HG03354 (cell line): ENCODE measurements at regions not wholly inside any gene's neighbourhood (a gene's known extent, or its start where the extent isn't known, plus 50 kb on each side); places are given as distances from the start of the nearest gene placed in this dataset.

Experiments used
- ATAC-seq: cut with Tn5 transposase; IDR thresholded peaks from one replicate; pipeline ENCODE4 v1.9.1; 2021; ENCODE audit warnings: mild to moderate bottlenecking; ENCODE audit not compliant: unreplicated experiment, poor library complexity, severe bottlenecking

DNA sequence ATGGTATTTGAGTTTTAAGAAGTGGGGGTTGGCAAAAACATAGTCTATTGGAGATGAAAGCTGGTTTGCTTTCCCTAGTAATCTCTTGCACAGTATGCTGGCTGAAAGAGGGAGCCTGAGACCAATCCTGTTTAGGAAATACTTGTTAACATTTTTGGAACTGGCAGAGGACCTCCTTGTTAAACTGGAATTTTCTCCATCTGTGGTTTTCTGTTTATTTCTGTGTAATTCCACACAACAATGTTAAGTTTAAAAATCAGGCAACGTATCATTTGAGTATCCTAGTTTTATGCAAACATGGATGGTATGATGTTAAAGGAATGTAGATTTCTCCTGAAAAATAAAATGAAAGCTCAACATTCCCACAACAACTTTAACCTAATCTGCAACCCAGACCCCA, 536.0 kb upstream of the TBL1XR1 start:
- no peak for ATAC-seq

DNA sequence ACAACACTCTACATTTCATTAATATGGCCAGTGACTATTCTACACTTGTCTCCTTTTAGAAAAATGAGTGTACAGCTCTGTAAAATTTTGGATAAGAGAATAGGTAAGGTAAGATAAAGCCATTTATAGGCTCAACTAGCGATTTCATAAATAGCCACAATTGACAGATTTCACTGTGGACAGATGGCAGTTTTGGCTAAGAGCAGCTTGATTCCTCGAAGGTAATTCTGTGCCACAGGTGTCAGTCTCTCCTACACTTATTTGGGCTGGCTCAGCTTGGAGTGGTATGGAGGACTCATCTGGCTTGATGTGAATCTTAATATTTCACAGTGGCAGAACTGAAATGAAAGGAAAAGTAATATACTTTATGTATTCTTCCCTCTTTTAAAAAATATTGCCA, 536.7 kb upstream of the TBL1XR1 start:
- ATAC-seq, result no peak

DNA sequence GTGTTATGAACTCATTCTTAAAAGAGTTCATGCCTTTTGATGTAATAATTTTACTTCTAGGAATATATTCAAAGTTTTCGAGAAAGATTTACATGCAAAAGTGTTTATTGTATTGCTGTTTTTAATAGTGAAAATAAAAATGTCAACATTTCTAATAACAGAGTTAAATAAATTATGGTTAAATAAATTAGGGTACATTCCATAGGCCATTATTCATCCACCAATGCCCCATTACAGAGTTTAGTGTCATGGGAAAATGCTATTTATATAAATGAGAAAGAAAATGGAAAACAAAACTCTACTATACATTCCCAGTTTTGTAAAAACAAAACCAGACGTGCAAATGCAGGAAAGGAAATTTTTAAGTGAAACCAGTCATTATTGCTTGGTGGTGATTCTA, 538.1 kb upstream of the TBL1XR1 start:
- no peak for ATAC-seq

DNA sequence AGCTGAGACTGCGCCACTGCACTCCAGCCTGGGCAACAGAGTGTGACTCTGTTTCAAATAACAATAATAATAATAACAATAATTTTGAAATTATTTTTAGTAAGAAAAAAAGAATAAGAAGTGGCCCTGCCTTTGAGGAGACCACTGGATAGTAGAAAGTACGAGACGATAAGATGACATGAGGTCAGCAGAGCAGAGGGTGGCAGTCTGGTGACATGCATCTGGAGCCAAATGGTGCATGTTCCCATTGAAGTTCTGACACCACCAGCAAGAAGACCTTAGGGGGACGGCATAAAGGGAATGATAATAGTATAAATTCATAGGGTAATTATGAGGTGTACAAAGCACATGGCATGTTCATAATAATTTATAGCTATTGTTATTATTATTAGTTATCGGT, 542.2 kb upstream of the TBL1XR1 start:
- no peak for ATAC-seq

DNA sequence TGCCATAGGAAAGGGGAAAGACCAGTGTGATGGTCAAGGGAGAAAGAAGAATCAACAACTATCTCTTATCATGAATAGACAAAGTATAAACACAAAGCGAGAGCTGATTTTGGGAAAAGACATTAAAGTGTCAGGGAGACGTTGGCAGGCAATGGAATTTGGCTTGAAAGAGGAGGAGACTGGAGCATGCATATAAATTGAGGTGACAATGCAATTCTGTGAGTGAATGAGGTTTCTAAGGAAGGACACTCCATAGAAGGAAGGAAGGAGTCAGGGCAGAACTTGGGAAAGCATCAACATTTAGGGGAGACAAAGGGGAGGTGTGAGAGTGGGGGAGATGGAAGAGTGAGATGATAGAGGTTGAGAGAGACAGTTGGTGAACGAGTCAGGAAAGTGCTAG, 543.0 kb upstream of the TBL1XR1 start:
- no peak for ATAC-seq

DNA sequence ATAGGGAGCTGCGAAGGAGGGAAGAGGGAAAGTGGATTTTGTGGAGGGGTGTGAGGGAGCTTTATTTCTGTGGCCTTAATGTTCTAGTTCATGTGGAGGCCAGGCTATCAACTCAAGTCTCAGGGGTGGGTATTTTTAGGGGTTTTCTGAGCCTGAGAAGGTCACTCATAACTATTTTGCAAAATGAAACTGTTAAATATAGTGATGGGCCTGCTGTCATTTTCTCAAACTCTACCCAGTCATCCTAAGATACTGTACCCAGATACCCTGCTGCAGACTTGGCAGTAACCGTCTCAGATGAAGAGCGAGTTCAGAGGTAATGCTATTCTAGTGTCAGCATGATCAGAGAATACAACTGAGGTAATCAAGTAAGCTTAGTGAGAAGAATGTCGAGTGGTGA, 545.0 kb upstream of the TBL1XR1 start:
- peak; percentile 65 for ATAC-seq

DNA sequence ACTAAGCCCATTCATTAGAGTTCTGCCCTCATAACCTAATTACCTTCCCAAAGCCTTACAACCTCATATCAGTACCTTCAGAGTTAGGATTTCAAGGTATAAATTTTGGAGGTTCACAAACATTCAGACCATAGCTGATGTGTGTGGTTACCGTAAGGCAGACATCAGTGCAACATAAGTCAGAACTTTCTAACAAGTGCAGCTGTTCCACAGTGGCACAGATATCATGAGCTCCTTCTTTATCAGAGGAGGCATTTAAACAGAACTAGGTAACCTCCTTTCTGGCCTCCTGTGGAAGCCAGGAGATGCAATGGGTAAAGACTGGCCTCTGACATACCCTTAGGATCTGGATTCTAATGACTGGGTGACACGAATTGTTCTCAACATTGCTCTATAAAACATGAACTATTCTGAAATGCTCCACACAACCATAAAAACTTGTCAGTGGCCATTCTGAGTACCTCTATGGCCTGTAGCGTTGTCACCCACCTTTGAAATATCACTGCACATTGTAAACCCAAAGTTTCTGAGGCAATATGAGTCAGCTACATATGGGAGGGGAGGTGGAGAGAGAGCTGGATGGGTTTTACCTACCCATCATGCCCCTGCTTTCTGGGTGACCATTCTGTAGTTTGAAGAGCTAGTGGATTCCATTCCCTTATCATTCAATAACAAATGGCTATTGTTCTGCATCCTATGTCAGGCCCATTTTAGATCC, 546.0 kb upstream of the TBL1XR1 start:
- ATAC-seq, result no peak

DNA sequence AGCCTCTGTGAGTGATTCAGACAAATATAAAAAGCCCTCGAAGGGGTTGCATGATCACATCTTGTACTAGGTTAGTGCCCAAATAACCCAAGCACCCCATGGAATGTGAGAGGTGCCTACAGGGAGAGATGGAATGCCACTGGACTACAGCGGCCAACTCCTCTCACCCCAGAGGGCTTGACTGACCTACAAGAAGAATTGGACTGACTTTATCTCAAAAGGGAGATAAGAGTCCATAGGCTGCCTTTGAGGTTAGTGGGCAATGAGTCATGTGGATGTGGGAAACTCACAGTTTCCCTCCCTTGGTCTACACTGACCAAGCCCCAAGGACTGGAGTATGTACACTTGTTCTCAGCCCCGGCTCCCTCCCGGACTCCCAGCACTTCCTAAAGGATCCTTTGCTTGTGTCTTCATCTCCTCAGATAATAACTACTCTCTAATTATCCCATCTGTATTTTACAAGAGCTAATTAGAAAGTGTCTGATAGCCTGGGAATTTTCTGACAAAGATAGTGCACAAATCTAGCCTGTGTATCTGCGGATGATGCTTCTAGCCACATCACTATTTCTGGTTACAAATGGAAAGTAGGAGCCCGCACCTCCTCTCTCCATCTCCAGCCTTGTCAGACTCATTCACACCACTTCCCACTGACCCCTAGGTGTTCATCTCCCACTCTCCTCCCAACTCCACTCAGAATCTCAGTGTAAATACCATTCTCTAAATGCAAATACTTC, 547.8 kb upstream of the TBL1XR1 start:
- ATAC-seq, result no peak

DNA sequence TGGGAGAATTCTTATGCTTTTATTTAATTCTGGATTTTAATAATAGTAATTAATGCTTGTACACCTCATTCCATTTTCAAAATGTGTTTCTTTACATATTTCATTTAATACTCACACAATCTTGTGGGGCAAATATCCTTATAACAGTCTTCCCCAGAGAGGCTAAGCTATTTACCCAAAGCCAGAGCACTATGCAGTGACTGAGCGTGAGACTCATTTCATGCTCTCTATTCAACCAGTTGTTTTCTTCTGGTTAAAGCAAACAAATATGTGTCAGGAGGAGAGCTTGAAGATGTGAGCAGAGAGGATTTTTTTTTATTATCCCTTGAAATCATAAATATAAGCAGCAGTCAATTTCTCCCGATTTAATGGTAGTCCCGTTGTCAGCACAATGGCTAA, 548.3 kb upstream of the TBL1XR1 start:
- no peak for ATAC-seq

DNA sequence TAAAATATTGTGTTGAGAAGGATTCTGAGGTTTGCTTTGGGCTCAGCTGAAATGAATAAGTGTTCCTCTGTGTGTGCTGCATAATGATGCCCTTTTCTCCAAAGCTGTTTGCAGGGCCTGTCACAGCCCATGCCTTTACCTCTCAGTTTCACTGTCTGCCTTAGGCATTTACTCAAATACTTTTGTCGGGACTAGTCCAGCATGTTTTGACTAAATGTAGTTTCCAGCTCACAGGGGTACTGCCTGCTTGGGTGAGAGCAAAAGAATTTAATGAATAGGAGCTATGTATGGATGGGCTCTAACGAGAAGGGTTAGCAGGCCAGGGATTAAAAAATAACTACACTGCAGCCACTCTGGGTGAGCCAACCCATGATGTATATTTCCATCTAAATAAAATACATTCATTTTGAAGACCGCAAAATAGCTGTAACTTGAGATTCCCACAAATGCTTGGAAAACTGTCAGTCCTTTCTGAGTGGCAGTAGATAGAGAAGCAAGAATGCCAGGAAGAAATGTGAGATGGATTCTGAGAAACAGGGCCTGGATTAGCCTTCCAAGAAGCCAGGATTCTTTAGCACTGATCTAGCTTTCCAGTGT, 549.2 kb upstream of the TBL1XR1 start:
- no peak for ATAC-seq

DNA sequence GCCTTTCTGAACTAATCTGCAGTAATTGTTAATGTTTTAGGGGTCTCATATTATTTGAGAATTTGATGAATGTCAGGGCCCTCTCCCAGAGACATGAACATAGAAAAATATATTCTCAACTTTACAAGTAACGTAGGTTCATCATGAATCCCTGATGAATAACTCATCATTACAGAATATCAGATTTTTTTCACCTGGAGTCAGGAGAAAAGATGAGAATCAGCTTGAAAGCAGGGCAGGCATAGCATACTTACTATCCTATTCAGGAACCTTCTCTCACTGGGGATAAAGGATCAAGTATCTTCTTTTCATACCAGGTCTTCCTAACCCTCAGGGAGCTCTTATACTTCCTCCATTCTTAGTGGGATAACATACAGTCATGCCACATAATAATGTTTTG, 552.6 kb upstream of the TBL1XR1 start:
- ATAC-seq, result no peak

DNA sequence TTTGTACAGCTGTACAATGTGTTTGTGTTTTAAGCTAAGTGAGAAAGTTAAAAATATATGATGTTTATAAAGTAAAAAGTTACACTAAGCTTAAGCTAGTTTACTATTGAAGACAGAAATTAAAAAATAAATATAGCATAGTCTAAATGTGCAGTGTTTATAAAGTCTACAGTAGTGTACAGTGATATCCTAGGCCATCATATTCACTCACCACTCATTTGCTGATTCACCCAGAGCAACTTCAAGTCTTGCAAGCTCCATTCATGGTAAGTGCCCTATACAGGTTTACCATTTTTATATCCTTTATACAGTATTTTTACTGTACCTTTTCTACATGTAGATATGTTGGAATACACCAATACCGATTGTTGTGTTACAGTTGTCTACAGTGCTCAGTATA, 553.2 kb upstream of the TBL1XR1 start:
- ATAC-seq, result no peak

DNA sequence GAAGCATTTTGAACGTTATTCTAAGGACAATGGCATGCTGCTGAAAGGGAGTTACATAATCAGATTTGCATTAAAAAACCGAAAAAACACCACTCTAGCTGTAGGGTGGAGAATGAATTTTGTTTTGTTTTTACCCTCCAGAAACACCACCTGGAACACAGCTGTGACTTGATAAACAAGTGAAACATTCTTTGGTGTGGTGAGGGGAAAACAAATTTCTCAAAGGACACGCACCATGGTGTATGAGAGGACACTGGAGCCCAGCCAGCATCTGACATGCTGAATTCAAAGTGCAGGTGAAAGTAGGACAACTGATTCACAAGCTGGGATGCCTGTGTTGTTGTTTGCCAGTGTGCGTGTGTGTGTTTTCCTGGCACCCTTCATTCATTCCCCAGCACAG, 554.5 kb upstream of the TBL1XR1 start:
- peak; percentile 72 for ATAC-seq

DNA sequence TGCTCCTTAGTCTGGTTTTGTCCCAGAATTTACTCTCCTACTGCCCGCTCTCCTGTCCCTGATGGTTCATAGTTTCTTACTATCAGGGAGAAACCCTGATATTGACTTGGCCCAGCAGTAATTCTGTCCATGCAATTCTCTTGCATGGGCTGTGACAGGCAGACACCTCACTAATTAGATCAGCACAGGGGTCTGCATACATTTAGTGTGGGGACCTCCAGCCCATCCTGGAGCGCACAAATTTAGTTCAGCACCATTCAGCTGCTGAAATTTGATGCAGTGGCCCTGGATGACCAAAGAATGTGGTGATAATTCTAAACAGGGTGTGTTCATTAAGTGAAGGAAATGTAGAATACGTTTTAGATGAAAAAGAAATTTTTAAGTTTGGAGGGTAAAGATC, 555.5 kb upstream of the TBL1XR1 start:
- ATAC-seq, result no peak

DNA sequence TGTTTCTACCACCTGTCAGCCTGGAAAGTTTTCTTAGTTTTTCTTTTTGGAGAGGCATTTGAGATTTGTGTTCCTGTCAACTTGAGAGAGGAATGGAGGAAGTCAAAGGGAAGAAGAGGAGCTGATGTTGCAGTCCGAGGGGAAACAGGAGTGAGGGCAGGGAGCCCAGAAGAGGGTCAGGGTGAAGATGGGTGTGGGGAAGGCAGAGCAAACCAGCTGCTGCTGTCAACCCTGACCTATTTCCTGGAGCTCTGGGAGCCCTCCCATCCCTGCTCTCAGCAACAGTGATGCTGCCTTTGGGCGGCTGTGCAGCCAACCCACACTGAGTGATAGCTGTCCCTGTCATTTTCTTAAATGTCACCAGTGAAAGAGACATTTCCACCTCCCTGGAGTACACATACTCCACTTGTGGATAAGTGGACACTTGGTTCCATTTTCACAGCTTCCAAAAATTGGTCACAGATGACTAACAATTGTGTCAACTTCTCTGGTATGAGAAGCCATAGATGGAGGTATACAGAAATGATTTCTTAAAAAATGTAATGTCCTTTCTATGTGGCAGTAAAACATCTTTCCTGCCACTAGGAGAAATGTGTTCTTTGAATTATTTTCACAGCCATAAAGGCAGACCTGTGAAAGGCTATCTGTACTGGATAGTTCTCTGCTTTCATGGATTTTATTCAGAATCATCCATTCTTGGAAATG, 556.3 kb upstream of the TBL1XR1 start:
- ATAC-seq, result no peak

DNA sequence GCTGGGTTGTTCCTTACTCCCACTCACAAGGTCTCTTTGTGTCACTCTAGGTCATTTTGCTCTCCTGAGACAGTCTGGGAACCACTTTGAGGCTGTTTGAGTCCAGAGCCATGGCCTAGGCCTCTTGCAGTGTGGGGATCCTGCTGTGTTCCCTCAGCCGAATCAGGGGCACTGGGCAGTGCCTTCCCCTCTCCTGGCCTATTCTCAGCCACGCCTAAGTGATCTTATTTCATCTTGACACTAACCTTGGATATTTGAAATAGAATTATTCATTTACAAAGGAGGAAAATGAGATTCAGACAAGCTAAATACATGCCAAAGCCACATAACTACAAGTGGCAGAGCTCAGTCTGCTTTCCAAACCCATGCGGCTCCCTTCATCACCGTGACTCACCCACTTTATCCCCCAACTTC, 557.2 kb upstream of the TBL1XR1 start:
- no peak for ATAC-seq

DNA sequence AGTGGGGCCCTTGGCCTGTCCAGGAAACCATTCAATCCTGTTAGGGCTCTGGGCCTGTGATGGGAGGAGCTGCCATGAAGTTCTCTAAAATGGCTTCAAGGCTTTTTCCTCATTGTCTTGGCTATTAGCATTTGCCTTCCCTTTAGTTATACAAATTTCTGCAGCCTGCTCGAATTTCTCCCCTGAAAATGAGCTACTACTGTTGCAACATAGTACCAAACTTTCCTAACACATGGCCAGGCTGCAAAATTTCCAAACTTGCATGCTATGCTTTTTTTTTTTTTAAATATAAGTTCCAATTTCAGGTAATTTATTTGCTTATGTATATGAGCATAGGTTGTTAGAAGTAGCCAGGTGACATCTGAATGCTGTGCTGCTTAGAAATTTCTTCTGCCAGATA, 560.8 kb upstream of the TBL1XR1 start:
- ATAC-seq, result no peak

DNA sequence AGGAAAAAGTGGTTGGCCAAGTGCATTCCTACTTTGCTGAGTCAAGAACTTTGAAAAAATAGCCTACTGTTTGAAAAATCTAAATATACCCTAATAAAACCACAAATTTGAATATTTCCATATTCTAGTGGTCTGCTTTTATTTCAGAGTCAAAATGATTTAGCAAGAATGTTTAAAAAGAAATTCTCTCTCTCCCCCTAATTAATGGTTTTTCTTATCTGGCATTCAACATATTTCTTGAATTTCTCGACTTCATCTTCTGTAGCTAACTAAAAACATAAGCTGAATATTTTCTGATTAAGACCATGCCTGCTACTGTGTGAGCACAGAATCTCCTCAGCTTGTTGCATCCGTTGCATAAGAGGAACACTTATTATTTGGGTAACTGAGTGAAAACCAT, 563.5 kb upstream of the TBL1XR1 start:
- ATAC-seq, result no peak

DNA sequence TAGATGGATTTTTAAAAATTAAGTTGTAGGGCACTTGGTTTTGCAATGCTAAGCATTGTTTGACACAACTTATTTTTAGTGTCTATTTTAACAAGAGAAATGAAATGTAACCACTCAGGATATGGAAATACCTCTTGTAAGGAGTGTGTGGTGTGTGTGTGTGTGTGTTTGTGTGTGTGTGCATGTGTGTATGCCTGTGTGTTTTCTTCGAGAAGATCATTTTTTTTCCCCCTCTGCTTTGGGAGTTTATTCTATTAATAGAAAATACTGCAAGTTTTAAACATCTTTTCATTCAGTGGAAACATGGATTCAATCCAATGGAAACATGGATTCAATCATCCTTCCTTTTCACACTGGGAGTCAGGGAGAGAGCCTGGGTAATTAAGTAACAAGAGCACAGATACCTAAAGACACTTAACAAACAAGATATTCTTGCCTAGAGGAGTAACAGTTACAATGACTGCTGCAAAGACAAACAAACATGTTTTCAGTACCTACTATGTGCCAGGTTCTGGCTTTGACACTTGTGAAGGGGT, 567.2 kb upstream of the TBL1XR1 start:
- no peak for ATAC-seq

DNA sequence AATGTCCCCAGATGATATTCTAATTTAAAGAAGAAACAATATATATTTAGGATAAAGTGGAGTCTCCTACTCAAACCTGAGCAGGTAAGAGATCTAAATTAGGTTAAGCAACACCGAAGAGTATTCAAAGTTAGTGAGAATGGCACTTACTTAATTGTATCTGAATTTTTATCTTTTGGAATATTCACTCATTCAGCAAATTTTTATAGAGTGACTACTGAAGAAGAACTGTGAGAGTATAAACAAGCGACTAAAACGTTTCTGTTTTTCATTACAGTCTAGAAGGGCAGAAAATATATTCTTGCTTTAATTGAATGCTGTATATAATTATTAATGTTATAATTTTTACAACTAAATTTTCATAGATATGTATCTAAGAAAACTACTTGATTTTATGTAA, 567.7 kb upstream of the TBL1XR1 start:
- ATAC-seq, result no peak
